Heart right ventricle (tissue), 16 donors: ENCODE measurements at regions not wholly inside any gene's neighbourhood (a gene's known extent, or its start where the extent isn't known, plus 50 kb on each side); places are given as distances from the start of the nearest gene placed in this dataset.

Experiments used
- ATAC-seq, 8 donors: fragments of 200-7000 bp; cut with Tn5 transposase; one replicate each; pipeline ENCODE4 v1.9.1; 2020; ENCODE audit warnings: mild to moderate bottlenecking in 8 of 8, moderate library complexity in 8 of 8, moderate number of reproducible peaks in 1 of 8
- DNase-seq, 2 donors: peaks; one replicate each; pipeline ENCODE4 v3.0.0-alpha.2; 2020
- H3K27ac ChIP-seq, 10 donors: fragments of 200-600 bp; sonication (generic) in 2 of 10; one replicate each; pipeline versions ENCODE4 v1.5.0 to v1.8.0; 2020 to 2022; ENCODE audit warnings: mild to moderate bottlenecking in 3 of 10
- H3K27me3 ChIP-seq, 7 donors: fragments of 200-600 bp; one replicate each; pipeline ENCODE4 v1.8.0; 2021 to 2022; ENCODE audit warnings: mild to moderate bottlenecking in 2 of 7
- H3K36me3 ChIP-seq, 9 donors: fragments of 200-600 bp; sonication (generic) in 1 of 9; one replicate each; pipeline versions ENCODE4 v1.5.0 to v1.8.0; 2020 to 2022; ENCODE audit warnings: mild to moderate bottlenecking in 2 of 9
- H3K4me1 ChIP-seq, 9 donors: fragments of 200-600 bp; sonication (generic) in 1 of 9; one replicate each; pipeline versions ENCODE4 v1.5.0 to v1.8.0; 2020 to 2022; ENCODE audit warnings: mild to moderate bottlenecking in 4 of 9
- H3K4me3 ChIP-seq, 10 donors: fragments of 200-600 bp; sonication (generic) in 2 of 10; one replicate each; pipeline versions ENCODE4 v1.5.0 to v1.8.0; 2020 to 2022; ENCODE audit warnings: mild to moderate bottlenecking in 7 of 10, moderate library complexity in 2 of 10
- H3K9me3 ChIP-seq, 11 donors: fragments of 200-600 bp in 10 of 11; sonication (generic) in 2 of 11; one replicate each; pipeline versions ENCODE4 v1.5.0 to v1.8.0; 2013 to 2022; ENCODE audit warnings: mild to moderate bottlenecking in 2 of 11, control low read depth in 1 of 11, moderate library complexity in 1 of 11
- CTCF ChIP-seq, 9 donors: fragments of 200-600 bp; sonication (generic) in 2 of 9; IDR thresholded peaks; one replicate each; pipeline versions ENCODE4 v1.5.0 to v1.8.0; 2021 to 2022; ENCODE audit warnings: antibody characterized with exemption in 9 of 9, mild to moderate bottlenecking in 5 of 9, moderate library complexity in 1 of 9
- WGBS, 2 donors: extraction: QIAGEN DNeasy Blood & Tissue Kit; methylation state at CpG; one replicate each; pipeline ENCODE4 v1.1.7; 2013; ENCODE audit warnings: inconsistent platforms in 1 of 2; 5-methylcytosine and 5-hydroxymethylcytosine counted together
- intact Hi-C, 10 donors: fragments of 100-400 bp; cut with DNase I; formaldehyde crosslinking; loops; one replicate each; pipeline versions ENCODE4 v1.11.1 to v1.14.2; 2022
- donor health status: Arrhythmogenic right ventricular cardiomyopathy.
- donor health status: ischemic (EF 13 %, LVEDD 7.1; RV severe dilation, severe dysfunction).
- donor health status: healthy with polysubstance abuse.
- donor health status: DM: no; HTN: yes; CAD: no.
- donor health status: DM: no; HTN: no; CAD: no.
- donor health status: ischemic (EF 25% LVEDD 6.9; RV normal size, moderate dysfunction).
- donor health status: ischemic (EF 25% LVEDD 5.7; RV mildly dilated, moderate dysfunction).
- donor health status: healthy.
- donor health status: DM: yes; HTN: yes; CAD: no.
- donor health status: Ischemic cardiomyopathy.
- donor health status: ischemic (EF 35%, LVEDD 5.7; RV mildly dilated, moderate dysfunction).
- donor health status: nonischemic (EF 11% LVEDD 7.7; RV severe dilation, severe dysfunction).
- donor health status: DM: yes; HTN: yes; CAD: no.
- donor health status: PGD.
- donor health status: ischemic (EF 29% LVEDD 5.4; RV normal size, mild dysfunction).
- donor health status: nonischemic (EF 23%, LVEDD 6.1; RV moderate dilation, normal function).

GRCh38 chr12:18922851-18923250, 184.9 kb downstream of the CAPZA3 start:
- WGBS, 2 donors = 86 to 88% methylated on average over 4 of the region's 4 CpGs

GRCh38 chr12:18923721-18924120, 185.8 kb downstream of the CAPZA3 start:
- no peak for ATAC-seq
- DNase-seq = no peak
- Histone ChIP-seq H3K9me3 (no peaks in the 10 kb centered on the region), H3K36me3 (no peaks in the 10 kb centered on the region), H3K27ac (no peak overlapping the region), H3K4me1 (no peaks in the 10 kb centered on the region), H3K4me3 (no peak overlapping the region), H3K27me3 (no peaks in the 10 kb centered on the region)
- intact Hi-C loops = no loop called here
- no peak for TF ChIP-seq CTCF (IDR thresholded peaks at IDR 0.05)
- whole genome bisulfite sequencing, 2 donors = 71 to 82% methylated on average over 3 of the region's 3 CpGs

More at GRCh38 chr12:18922851-18923250, 184.9 kb downstream of the CAPZA3 start:
- no peaks in the 10 kb centered on the region for H3K27me3 ChIP-seq
- DNase-seq (no peak), ATAC-seq (no peak)
- no peak overlapping the region for H3K4me3 ChIP-seq
- no peaks in the 10 kb centered on the region for H3K9me3 ChIP-seq
- no peak for TF ChIP-seq CTCF (IDR thresholded peaks at IDR 0.05)
- no peaks in the 10 kb centered on the region for H3K36me3 ChIP-seq
- H3K27ac ChIP-seq = no peak overlapping the region
- intact Hi-C loops = no loop called here
- H3K4me1 ChIP-seq = no peaks in the 10 kb centered on the region

GRCh38 chr12:18926188-18926587, 188.3 kb downstream of the CAPZA3 start:
- 94% methylated on average over 7 of the region's 7 CpGs for WGBS, 2 donors
- ATAC-seq (no peak), DNase-seq (no peak)
- Histone ChIP-seq H3K9me3 (peaks cover 0 to 8% (median 0%) of the 10 kb centered on the region in 11 donors), H3K4me1 (no peaks in the 10 kb centered on the region), H3K36me3 (no peaks in the 10 kb centered on the region), H3K27me3 (no peaks in the 10 kb centered on the region), H3K27ac (no peak overlapping the region), H3K4me3 (no peak overlapping the region)
- intact Hi-C loops = no loop called here
- TF ChIP-seq CTCF (IDR thresholded peaks at IDR 0.05) = no peak

- H3K27ac ChIP-seq = no peak overlapping the region
- no peaks in the 10 kb centered on the region for H3K27me3 ChIP-seq
- DNase-seq = no peak
- no peaks in the 10 kb centered on the region for H3K4me1 ChIP-seq
- H3K4me3 ChIP-seq = no peak overlapping the region
- no peaks in the 10 kb centered on the region for H3K36me3 ChIP-seq
- H3K9me3 ChIP-seq = peaks cover 0 to 8% (median 0%) of the 10 kb centered on the region in 11 donors
- 79 to 87% methylated on average over 2 of the region's 2 CpGs for WGBS, 2 donors
- TF ChIP-seq CTCF (IDR thresholded peaks at IDR 0.05) = no peak
- intact Hi-C loops = no loop called here
- peak in 1 of 8 donors; percentile 61 for ATAC-seq
Observed at GRCh38 chr12:18932211-18932610, 194.3 kb downstream of the CAPZA3 start.
